CD4-positive, alpha-beta T cell (primary cell): ENCODE measurements at regions not wholly inside any gene's neighbourhood (a gene's known extent, or its start where the extent isn't known, plus 50 kb on each side); places are given as distances from the start of the nearest gene placed in this dataset.

Source experiments
- ATAC-seq: fragments of 200-7000 bp; cut with Tn5 transposase; one replicate; pipeline ENCODE4 v1.10.0; 2022; ENCODE audit warnings: mild to moderate bottlenecking; ENCODE audit not compliant: poor library complexity
- CTCF ChIA-PET: fragments of 350-600 bp; sonication (Branson Sonifier 250); formaldehyde crosslinking; loops from one replicate; lab custom pipeline; 2021; ENCODE audit warnings: antibody characterized with exemption, inconsistent platforms; lab: Charles Lee
- POLR2A ChIA-PET: fragments of 350-600 bp; sonication (Branson Sonifier 250); formaldehyde crosslinking; loops from one replicate; lab custom pipeline; 2021; ENCODE audit warnings: antibody characterized with exemption, inconsistent platforms; lab: Charles Lee
- DNase-seq, 14 experiments: peaks; one replicate each; pipeline ENCODE4 v3.0.0-alpha.2; 2013 to 2020; ENCODE audit warnings: mixed read lengths in 2 of 14
- H3K27ac ChIP-seq, 2 donors: one replicate each; pipeline versions ENCODE4 v1.5.1 to v1.7.0; 2013; ENCODE audit warnings: low read length in 2 of 2, low read depth in 1 of 2, mild to moderate bottlenecking in 1 of 2
- H3K27me3 ChIP-seq, 2 experiments: 1 replicate in 1 of 2; 2 replicates in 1 of 2; pipeline versions ENCODE4 v1.6.1 to v1.7.0; 2013; ENCODE audit warnings: low read length in 2 of 2, control low read depth in 1 of 2, mild to moderate bottlenecking in 1 of 2, moderate library complexity in 1 of 2; ENCODE audit not compliant: insufficient read depth in 2 of 2, control insufficient read depth in 1 of 2
- H3K36me3 ChIP-seq: one replicate; pipeline ENCODE4 v1.6.1; 2013; ENCODE audit warnings: low read length, control low read depth; ENCODE audit not compliant: insufficient read depth
- H3K4me1 ChIP-seq: one replicate; pipeline ENCODE4 v1.6.1; 2013; ENCODE audit warnings: low read length, control low read depth; ENCODE audit not compliant: insufficient read depth
- H3K4me3 ChIP-seq: one replicate; pipeline ENCODE4 v1.5.1; 2013; ENCODE audit warnings: mild to moderate bottlenecking, low read length, moderate library complexity
- H3K9me3 ChIP-seq, 2 experiments: 1 replicate in 1 of 2; 2 replicates in 1 of 2; pipeline versions ENCODE4 v1.6.1 to v1.7.0; 2013; ENCODE audit warnings: low read length in 2 of 2, mild to moderate bottlenecking in 2 of 2, control low read depth in 1 of 2, moderate library complexity in 1 of 2; ENCODE audit not compliant: control insufficient read depth in 1 of 2, insufficient read depth in 1 of 2
- H3K27ac Mint-ChIP-seq: one replicate; pipeline ENCODE4 v1.8.0; 2020; ENCODE audit warnings: mixed read lengths
- H3K27me3 Mint-ChIP-seq: one replicate; pipeline ENCODE4 v1.8.0; 2021; ENCODE audit warnings: mixed read lengths
- H3K36me3 Mint-ChIP-seq: one replicate; pipeline ENCODE4 v1.8.0; 2021; ENCODE audit warnings: low read depth, mixed read lengths
- H3K4me1 Mint-ChIP-seq: one replicate; pipeline ENCODE4 v1.8.0; 2021; ENCODE audit warnings: low read depth, mixed read lengths
- H3K4me3 Mint-ChIP-seq: one replicate; pipeline ENCODE4 v1.8.0; 2020; ENCODE audit warnings: mild to moderate bottlenecking, mixed read lengths
- H3K9me3 Mint-ChIP-seq: one replicate; pipeline ENCODE4 v1.8.0; 2020; ENCODE audit warnings: mixed read lengths
- CTCF ChIP-seq: fragments of 200-600 bp; IDR thresholded peaks from one replicate; pipeline ENCODE4 v1.8.0; 2022; ENCODE audit warnings: antibody characterized with exemption, mild to moderate bottlenecking
- intact Hi-C, 2 experiments: fragments of 100-400 bp; cut with DNase I in 1 of 2; cut with micrococcal nuclease in 1 of 2; formaldehyde crosslinking; loops; one replicate each; pipeline versions ENCODE4 v1.15.1 to v1.9.0; 2023 to 2025; cut with DNase I, micrococcal nuclease

- no peak overlapping the region for H3K27ac ChIP-seq
- Mint-ChIP-seq H3K9me3 (no peaks in the 10 kb centered on the region), H3K4me3 (no peak overlapping the region), H3K4me1 (peaks cover 5% of the 10 kb centered on the region), H3K27me3 (peaks cover 5% of the 10 kb centered on the region), H3K27ac (no peak overlapping the region), H3K36me3 (no peaks in the 10 kb centered on the region)
- no peak for TF ChIP-seq CTCF
- CTCF ChIA-PET: no interaction called here
- DNase-seq (no peak), ATAC-seq (no peak)
- no peaks in the 10 kb centered on the region for H3K4me1 ChIP-seq
- H3K9me3 ChIP-seq: no peaks in the 10 kb centered on the region
- intact Hi-C loops: no loop called here
- H3K36me3 ChIP-seq: no peaks in the 10 kb centered on the region
- POLR2A ChIA-PET: no interaction called here
- no peaks in the 10 kb centered on the region for H3K27me3 ChIP-seq
- no peak overlapping the region for H3K4me3 ChIP-seq
Measured at GRCh38 chr3:34365231-34365630, 566.8 kb downstream of the PDCD6IP start.

GRCh38 chr3:34365771-34366170 is 567.3 kb downstream of the PDCD6IP start:
- intact Hi-C loops: no loop called here
- Histone ChIP-seq H3K36me3 (no peaks in the 10 kb centered on the region), H3K27ac (no peak overlapping the region), H3K4me1 (no peaks in the 10 kb centered on the region), H3K4me3 (no peak overlapping the region), H3K27me3 (no peaks in the 10 kb centered on the region), H3K9me3 (no peaks in the 10 kb centered on the region)
- H3K4me3 Mint-ChIP-seq: no peak overlapping the region
- POLR2A ChIA-PET: no interaction called here
- CTCF ChIA-PET: no interaction called here
- H3K36me3 Mint-ChIP-seq: no peaks in the 10 kb centered on the region
- TF ChIP-seq CTCF: no peak
- no peaks in the 10 kb centered on the region for H3K9me3 Mint-ChIP-seq
- ATAC-seq (no peak), DNase-seq (no peak)
- H3K27ac Mint-ChIP-seq: no peak overlapping the region
- H3K27me3 Mint-ChIP-seq: peaks cover 5% of the 10 kb centered on the region
- peaks cover 5% of the 10 kb centered on the region for H3K4me1 Mint-ChIP-seq

GRCh38 chr3:34367521-34367920 is 569.1 kb downstream of the PDCD6IP start:
- no peak overlapping the region for H3K27ac Mint-ChIP-seq
- no peak overlapping the region for H3K27ac ChIP-seq
- TF ChIP-seq CTCF: no peak
- H3K9me3 Mint-ChIP-seq: peaks cover 3% of the 10 kb centered on the region
- no peaks in the 10 kb centered on the region for H3K27me3 ChIP-seq
- H3K36me3 ChIP-seq: no peaks in the 10 kb centered on the region
- no peaks in the 10 kb centered on the region for H3K36me3 Mint-ChIP-seq
- H3K9me3 ChIP-seq: no peaks in the 10 kb centered on the region
- no peaks in the 10 kb centered on the region for H3K4me1 ChIP-seq
- no peak for DNase-seq
- ChIA-PET CTCF (no interaction called here), POLR2A (no interaction called here)
- no peak overlapping the region for H3K4me3 ChIP-seq
- H3K27me3 Mint-ChIP-seq: peaks cover 5% of the 10 kb centered on the region
- intact Hi-C loops: no loop called here
- no peaks in the 10 kb centered on the region for H3K4me1 Mint-ChIP-seq
- no peak for ATAC-seq
- no peak overlapping the region for H3K4me3 Mint-ChIP-seq
